HEK293 (cell line): ENCODE measurements at regions not wholly inside any gene's neighbourhood (a gene's known extent, or its start where the extent isn't known, plus 50 kb on each side); places are given as distances from the start of the nearest gene placed in this dataset.

ENCODE experiments used
- CTCF ChIP-seq: fragments of 450-650 bp; formaldehyde crosslinking; IDR thresholded peaks from 2 replicates; pipeline ENCODE4 v1.5.1; 2016; ENCODE audit warnings: missing biosample characterization, missing genetic modification characterization
- KLF1 ChIP-seq: fragments of 450-650 bp; formaldehyde crosslinking; IDR thresholded peaks from 2 replicates; pipeline ENCODE4 v1.5.1; 2016; ENCODE audit warnings: missing biosample characterization, missing genetic modification characterization
- ZBTB8A ChIP-seq: fragments of 450-650 bp; formaldehyde crosslinking; IDR thresholded peaks from 2 replicates; pipeline ENCODE4 v1.5.1; 2016; ENCODE audit warnings: missing biosample characterization, missing genetic modification characterization
- ZFP37 ChIP-seq: fragments of 450-650 bp; formaldehyde crosslinking; IDR thresholded peaks from 2 replicates; pipeline ENCODE4 v1.5.1; 2016; ENCODE audit warnings: missing biosample characterization, missing genetic modification characterization
- ZNF10 ChIP-seq: fragments of 450-650 bp; formaldehyde crosslinking; IDR thresholded peaks from 2 replicates; pipeline ENCODE4 v1.5.1; 2017; ENCODE audit warnings: missing biosample characterization, missing genetic modification characterization
- ZNF18 ChIP-seq: fragments of 450-650 bp; formaldehyde crosslinking; IDR thresholded peaks from 2 replicates; pipeline ENCODE4 v1.5.1; 2016; ENCODE audit warnings: missing biosample characterization, missing genetic modification characterization
- ZNF274 ChIP-seq, 2 experiments: fragments of 200-500 bp in 1 of 2; fragments of 450-650 bp in 1 of 2; sonication (Bioruptor generic) in 1 of 2; formaldehyde crosslinking in 1 of 2; IDR thresholded peaks; 2 replicates each; pipeline versions ENCODE4 v1.5.1 to v1.6.1; 2014 to 2016; ENCODE audit warnings: borderline replicate concordance in 1 of 2, inconsistent platforms in 1 of 2, low read length in 1 of 2, missing biosample characterization in 1 of 2, missing genetic modification characterization in 1 of 2
- ZNF768 ChIP-seq: fragments of 450-650 bp; formaldehyde crosslinking; IDR thresholded peaks from 2 replicates; pipeline ENCODE4 v1.5.1; 2018; ENCODE audit warnings: missing biosample characterization, mild to moderate bottlenecking, missing genetic modification characterization
- ZNF785 ChIP-seq: fragments of 450-650 bp; formaldehyde crosslinking; IDR thresholded peaks from 2 replicates; pipeline ENCODE4 v1.5.1; 2016; ENCODE audit warnings: missing biosample characterization, missing genetic modification characterization
- TF ChIP-seq, protein P1 (sequence below): fragments of 450-650 bp; formaldehyde crosslinking; IDR thresholded peaks from 2 replicates; pipeline ENCODE4 v1.5.1; 2017; ENCODE audit warnings: missing biosample characterization, missing genetic modification characterization

DNA sequence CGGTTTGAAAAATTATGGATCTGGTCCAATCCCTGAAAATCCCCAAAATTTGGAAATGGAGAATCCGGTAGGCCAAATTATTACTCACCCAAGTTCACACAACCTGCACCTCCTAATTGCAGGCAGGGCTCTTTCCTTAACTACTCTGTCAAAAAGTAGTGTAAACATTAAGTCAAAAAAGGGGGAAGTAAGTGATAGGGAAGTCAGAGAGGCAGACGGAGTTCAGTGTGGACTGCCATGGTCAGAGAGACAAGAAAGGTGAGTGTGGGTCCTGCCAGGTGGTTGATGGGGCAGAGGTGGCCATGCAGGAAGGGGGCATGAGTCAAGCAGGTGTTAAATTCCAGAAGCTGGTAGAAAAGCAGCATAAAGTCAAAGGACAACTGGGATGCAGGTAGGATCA, 83.5 kb upstream of the CALM2 start:
- no peak for TF ChIP-seq ZNF768 (tag by site-specific recombination)
- TF ChIP-seq KLF1 (tag by site-specific recombination), result no peak
- TF ChIP-seq ZBTB8A, result no peak
- TF ChIP-seq, protein P1, sequence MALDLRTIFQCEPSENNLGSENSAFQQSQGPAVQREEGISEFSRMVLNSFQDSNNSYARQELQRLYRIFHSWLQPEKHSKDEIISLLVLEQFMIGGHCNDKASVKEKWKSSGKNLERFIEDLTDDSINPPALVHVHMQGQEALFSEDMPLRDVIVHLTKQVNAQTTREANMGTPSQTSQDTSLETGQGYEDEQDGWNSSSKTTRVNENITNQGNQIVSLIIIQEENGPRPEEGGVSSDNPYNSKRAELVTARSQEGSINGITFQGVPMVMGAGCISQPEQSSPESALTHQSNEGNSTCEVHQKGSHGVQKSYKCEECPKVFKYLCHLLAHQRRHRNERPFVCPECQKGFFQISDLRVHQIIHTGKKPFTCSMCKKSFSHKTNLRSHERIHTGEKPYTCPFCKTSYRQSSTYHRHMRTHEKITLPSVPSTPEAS (tag by site-specific recombination), result no peak
- TF ChIP-seq CTCF (tag by site-specific recombination), result no peak
- no peak for TF ChIP-seq ZFP37 (tag by site-specific recombination)
- no peak for TF ChIP-seq ZNF274 (IDR thresholded peaks at IDR 0.05; ENCODE audit: low read length)
- no peak for TF ChIP-seq ZNF274 (tag by site-specific recombination; IDR thresholded peaks at IDR 0.05; ENCODE audit: borderline replicate concordance)
- no peak for TF ChIP-seq ZNF785 (tag by site-specific recombination)
- no peak for TF ChIP-seq ZNF10 (tag by site-specific recombination)
- TF ChIP-seq ZNF18 (tag by site-specific recombination), result no peak
